GM18505 (cell line): ENCODE measurements at regions not wholly inside any gene's neighbourhood (a gene's known extent, or its start where the extent isn't known, plus 50 kb on each side); places are given as distances from the start of the nearest gene placed in this dataset.

Experiments
- ATAC-seq: cut with Tn5 transposase; IDR thresholded peaks from one replicate; pipeline ENCODE4 v1.9.1; 2021; ENCODE audit not compliant: unreplicated experiment
- POLR2A ChIP-seq: IDR thresholded peaks from 4 replicates; pipeline ENCODE4 v1.6.1; 2011; ENCODE audit warnings: borderline replicate concordance; ENCODE audit not compliant: insufficient read depth, insufficient read length; ENCODE audit errors: extremely low read depth

- no peak for TF ChIP-seq POLR2A
- ATAC-seq = no peak
Observed at GRCh38 chr1:219105893-219106292, 67.8 kb upstream of the LYPLAL1 start.

- ATAC-seq = no peak
- no peak for TF ChIP-seq POLR2A
Observed at GRCh38 chr1:219109424-219110018, 64.2 kb upstream of the LYPLAL1 start.

GRCh38 chr1:219113261-219113660 is 60.4 kb upstream of the LYPLAL1 start:
- TF ChIP-seq POLR2A = no peak
- ATAC-seq = no peak

GRCh38 chr1:219114014-219114413 is 59.7 kb upstream of the LYPLAL1 start:
- no peak for ATAC-seq
- TF ChIP-seq POLR2A = no peak

GRCh38 chr1:219119839-219120238 is 53.8 kb upstream of the LYPLAL1 start:
- no peak for TF ChIP-seq POLR2A
- ATAC-seq = no peak

GRCh38 chr1:219120624-219121544 is 52.8 kb upstream of the LYPLAL1 start:
- TF ChIP-seq POLR2A = no peak
- ATAC-seq = no peak

- ATAC-seq = no peak
- TF ChIP-seq POLR2A = no peak
Observed at GRCh38 chr1:219121679-219122078, 52.0 kb upstream of the LYPLAL1 start.

GRCh38 chr1:219123036-219123435 is 50.6 kb upstream of the LYPLAL1 start:
- TF ChIP-seq POLR2A = no peak
- no peak for ATAC-seq
